ENCODE measurements at regions not wholly inside any gene's neighbourhood (a gene's known extent, or its start where the extent isn't known, plus 50 kb on each side); places are given as distances from the start of the nearest gene placed in this dataset.

- TF ChIP-seq SIN3A (IDR thresholded peaks at IDR 0.05; ENCODE audit: borderline replicate concordance, insufficient read depth, low read length) (no peak), POLR2AphosphoS5 (IDR thresholded peaks at IDR 0.05; ENCODE audit: low read depth, low read length) (no peak), TAF1 (IDR thresholded peaks at IDR 0.05; ENCODE audit: borderline replicate concordance, insufficient read depth, low read length) (no peak), FOXP2 (optimal IDR thresholded peaks at IDR 0.05; ENCODE audit: borderline replicate concordance, extremely low read depth, extremely low read length, insufficient read depth) (no peak)
- TF ChIP-seq, protein P1, sequence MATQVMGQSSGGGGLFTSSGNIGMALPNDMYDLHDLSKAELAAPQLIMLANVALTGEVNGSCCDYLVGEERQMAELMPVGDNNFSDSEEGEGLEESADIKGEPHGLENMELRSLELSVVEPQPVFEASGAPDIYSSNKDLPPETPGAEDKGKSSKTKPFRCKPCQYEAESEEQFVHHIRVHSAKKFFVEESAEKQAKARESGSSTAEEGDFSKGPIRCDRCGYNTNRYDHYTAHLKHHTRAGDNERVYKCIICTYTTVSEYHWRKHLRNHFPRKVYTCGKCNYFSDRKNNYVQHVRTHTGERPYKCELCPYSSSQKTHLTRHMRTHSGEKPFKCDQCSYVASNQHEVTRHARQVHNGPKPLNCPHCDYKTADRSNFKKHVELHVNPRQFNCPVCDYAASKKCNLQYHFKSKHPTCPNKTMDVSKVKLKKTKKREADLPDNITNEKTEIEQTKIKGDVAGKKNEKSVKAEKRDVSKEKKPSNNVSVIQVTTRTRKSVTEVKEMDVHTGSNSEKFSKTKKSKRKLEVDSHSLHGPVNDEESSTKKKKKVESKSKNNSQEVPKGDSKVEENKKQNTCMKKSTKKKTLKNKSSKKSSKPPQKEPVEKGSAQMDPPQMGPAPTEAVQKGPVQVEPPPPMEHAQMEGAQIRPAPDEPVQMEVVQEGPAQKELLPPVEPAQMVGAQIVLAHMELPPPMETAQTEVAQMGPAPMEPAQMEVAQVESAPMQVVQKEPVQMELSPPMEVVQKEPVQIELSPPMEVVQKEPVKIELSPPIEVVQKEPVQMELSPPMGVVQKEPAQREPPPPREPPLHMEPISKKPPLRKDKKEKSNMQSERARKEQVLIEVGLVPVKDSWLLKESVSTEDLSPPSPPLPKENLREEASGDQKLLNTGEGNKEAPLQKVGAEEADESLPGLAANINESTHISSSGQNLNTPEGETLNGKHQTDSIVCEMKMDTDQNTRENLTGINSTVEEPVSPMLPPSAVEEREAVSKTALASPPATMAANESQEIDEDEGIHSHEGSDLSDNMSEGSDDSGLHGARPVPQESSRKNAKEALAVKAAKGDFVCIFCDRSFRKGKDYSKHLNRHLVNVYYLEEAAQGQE (IDR thresholded peaks at IDR 0.05; ENCODE audit: insufficient read depth in 1 of 2, low read depth in 2 of 2, low read length in 2 of 2), result no peak
Observed at GRCh38 chr6:159446340-159446739, 246.7 kb downstream of the SOD2 start.

DNA sequence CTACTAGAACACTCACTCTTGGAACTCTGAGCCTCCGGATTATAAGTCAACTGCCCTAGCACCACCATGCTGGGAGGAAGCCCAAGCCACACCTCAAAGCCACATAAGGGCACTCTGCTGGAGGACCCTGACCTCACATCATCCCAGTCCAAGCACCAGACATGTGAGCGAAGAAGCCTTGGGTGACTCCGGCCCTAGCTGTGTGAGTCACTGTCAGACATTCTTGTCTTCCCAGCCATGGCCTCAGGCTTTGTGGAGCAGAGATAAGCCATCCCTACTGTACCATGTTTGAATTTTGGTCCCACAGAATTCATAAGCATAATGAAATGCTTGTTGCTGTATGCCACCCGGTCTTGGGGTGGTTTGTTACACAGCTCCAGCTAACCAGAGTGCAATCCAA lies 247.7 kb downstream of the SOD2 start:
- TF ChIP-seq SIN3A (IDR thresholded peaks at IDR 0.05; ENCODE audit: borderline replicate concordance, insufficient read depth, low read length) (no peak), TAF1 (IDR thresholded peaks at IDR 0.05; ENCODE audit: borderline replicate concordance, insufficient read depth, low read length) (no peak)

DNA sequence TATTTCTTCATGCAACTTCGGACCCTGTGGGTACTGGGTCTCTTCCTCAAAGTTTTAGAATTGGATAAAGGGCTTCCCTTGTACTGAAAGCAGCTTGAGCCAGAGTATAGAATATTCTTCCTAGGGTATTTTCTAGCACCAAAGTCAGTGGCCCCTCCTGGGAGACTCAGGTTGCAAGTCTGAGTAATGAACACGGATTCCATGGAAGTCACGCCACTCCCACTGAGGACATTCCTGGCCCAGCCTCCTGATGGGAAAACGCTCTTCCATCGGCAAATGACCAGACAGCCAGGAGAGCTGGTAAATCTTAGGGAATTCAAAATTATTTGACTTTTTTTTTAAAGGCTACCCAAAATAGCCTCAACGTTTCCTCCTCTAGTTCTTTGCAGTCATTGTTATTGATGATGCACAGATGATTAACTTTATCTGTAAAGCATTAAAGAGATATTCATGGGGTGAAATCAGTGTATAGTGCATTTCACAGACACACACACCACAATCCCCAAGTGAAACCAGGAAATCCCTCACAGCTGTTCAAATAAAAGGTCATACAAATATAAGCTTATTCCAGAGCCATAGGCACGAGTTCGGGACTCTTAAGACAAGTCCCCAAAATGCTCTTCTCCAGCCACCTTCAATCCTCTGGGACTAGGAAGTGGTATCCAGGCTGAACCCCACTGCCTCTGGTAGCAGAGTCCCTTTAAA lies 248.8 kb downstream of the SOD2 start:
- no peak for TF ChIP-seq POLR2AphosphoS5 (IDR thresholded peaks at IDR 0.05; ENCODE audit: low read depth, low read length)
- no peak for TF ChIP-seq TAF1 (IDR thresholded peaks at IDR 0.05; ENCODE audit: borderline replicate concordance, insufficient read depth, low read length)
- no peak for TF ChIP-seq SIN3A (IDR thresholded peaks at IDR 0.05; ENCODE audit: borderline replicate concordance, insufficient read depth, low read length)
- no peak for TF ChIP-seq FOXP2 (optimal IDR thresholded peaks at IDR 0.05; ENCODE audit: borderline replicate concordance, extremely low read depth, extremely low read length, insufficient read depth)
- TF ChIP-seq, protein P1 (IDR thresholded peaks at IDR 0.05; ENCODE audit: insufficient read depth in 1 of 2, low read depth in 2 of 2, low read length in 2 of 2), result no peak

DNA sequence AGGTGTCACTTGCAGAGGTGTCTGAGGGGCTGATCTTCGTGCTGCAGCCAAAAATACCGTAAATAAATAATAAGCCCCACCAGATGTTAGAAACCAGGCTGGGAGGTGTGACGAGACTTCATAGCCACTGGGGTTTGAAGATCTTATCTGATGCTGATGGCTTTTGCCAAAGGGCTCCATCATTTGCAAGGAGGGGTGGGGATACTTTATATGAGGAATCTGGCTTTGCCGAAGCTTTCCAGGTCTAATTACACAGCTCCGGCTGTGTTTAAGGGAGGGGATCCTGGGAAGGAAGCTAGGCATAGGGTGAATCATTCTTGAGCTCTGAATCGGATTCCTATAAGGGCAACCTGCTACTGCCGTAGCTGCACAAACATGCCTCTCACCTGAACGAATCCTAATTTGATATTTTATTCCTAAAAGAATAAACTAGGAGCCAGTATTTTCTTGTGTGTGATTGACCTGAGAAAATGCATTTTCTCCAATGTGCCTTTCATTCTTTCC lies 249.6 kb downstream of the SOD2 start:
- TF ChIP-seq TAF1 (IDR thresholded peaks at IDR 0.05; ENCODE audit: borderline replicate concordance, insufficient read depth, low read length), result no peak
- TF ChIP-seq, protein P1 (IDR thresholded peaks at IDR 0.05; ENCODE audit: insufficient read depth in 1 of 2, low read depth in 2 of 2, low read length in 2 of 2), result no peak
- TF ChIP-seq FOXP2 (optimal IDR thresholded peaks at IDR 0.05; ENCODE audit: borderline replicate concordance, extremely low read depth, extremely low read length, insufficient read depth), result no peak
- TF ChIP-seq POLR2AphosphoS5 (IDR thresholded peaks at IDR 0.05; ENCODE audit: low read depth, low read length), result no peak
- TF ChIP-seq SIN3A (IDR thresholded peaks at IDR 0.05; ENCODE audit: borderline replicate concordance, insufficient read depth, low read length), result no peak

DNA sequence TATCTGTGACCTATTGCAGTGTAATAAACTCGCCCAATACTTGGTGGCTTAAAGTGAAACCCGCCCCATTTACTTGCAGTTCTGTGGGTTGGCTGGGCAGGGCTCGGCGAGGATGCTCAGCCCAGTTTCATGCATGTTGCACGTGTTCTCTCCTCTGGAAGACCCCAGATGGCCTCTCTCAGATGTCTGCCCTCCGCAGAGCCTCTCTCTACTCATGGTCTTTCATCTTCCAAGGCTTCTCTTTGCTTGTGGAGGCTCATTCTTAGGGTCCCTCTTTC lies 251.4 kb downstream of the SOD2 start:
- TF ChIP-seq POLR2AphosphoS5 (IDR thresholded peaks at IDR 0.05; ENCODE audit: low read depth, low read length) (no peak), FOXP2 (optimal IDR thresholded peaks at IDR 0.05; ENCODE audit: borderline replicate concordance, extremely low read depth, extremely low read length, insufficient read depth) (no peak), TAF1 (IDR thresholded peaks at IDR 0.05; ENCODE audit: borderline replicate concordance, insufficient read depth, low read length) (no peak), SIN3A (IDR thresholded peaks at IDR 0.05; ENCODE audit: borderline replicate concordance, insufficient read depth, low read length) (no peak)
- TF ChIP-seq, protein P1 (IDR thresholded peaks at IDR 0.05; ENCODE audit: insufficient read depth in 1 of 2, low read depth in 2 of 2, low read length in 2 of 2), result no peak
